H1 (cell line): ENCODE measurements at regions not wholly inside any gene's neighbourhood (a gene's known extent, or its start where the extent isn't known, plus 50 kb on each side); places are given as distances from the start of the nearest gene placed in this dataset.

ENCODE experiments used
- CTCF ChIA-PET: fragments of 300-600 bp; sonication (Branson Sonifier 250); formaldehyde crosslinking; loops from one replicate; lab custom pipeline; 2021; ENCODE audit not compliant: partially characterized antibody; lab: Charles Lee
- POLR2A ChIA-PET: fragments of 300-600 bp; sonication (Branson Sonifier 250); formaldehyde crosslinking; loops from one replicate; lab custom pipeline; 2021; ENCODE audit warnings: inconsistent platforms; ENCODE audit not compliant: partially characterized antibody; lab: Charles Lee
- DNase-seq, 2 experiments: peaks; one replicate each; pipeline versions ENCODE4 v3.0.0 to v3.0.0-alpha.2; 2010 to 2022; ENCODE audit warnings: low spot score in 2 of 2, low read depth in 1 of 2, mixed read lengths in 1 of 2
- FAIRE-seq: peaks from 2 replicates; lab custom pipeline; 2011; peaks lifted over from hg19 to GRCh38; lab: Jason Lieb, UNC
- H2AFZ ChIP-seq: 2 replicates; pipeline ENCODE4 v1.8.1; 2012; ENCODE audit warnings: low read length, inconsistent platforms
- H2AK5ac ChIP-seq: 2 replicates; pipeline ENCODE4 v1.6.1; 2013; ENCODE audit warnings: low read depth, low read length
- H2BK120ac ChIP-seq: replicated peaks from 2 replicates; pipeline ENCODE3; 2013; ENCODE audit warnings: low read depth, low read length, inconsistent platforms
- H2BK12ac ChIP-seq: 2 replicates; pipeline ENCODE4 v1.6.1; 2013; ENCODE audit warnings: low read depth, low read length
- H2BK15ac ChIP-seq: 2 replicates; pipeline ENCODE4 v1.6.1; 2013; ENCODE audit warnings: low read length
- H2BK20ac ChIP-seq: 2 replicates; pipeline ENCODE4 v1.6.1; 2013; ENCODE audit warnings: low read length
- H2BK5ac ChIP-seq: 2 replicates; pipeline ENCODE4 v1.6.1; 2013; ENCODE audit warnings: low read depth, low read length
- H3K14ac ChIP-seq: 2 replicates; pipeline ENCODE4 v1.6.1; 2013; ENCODE audit warnings: inconsistent platforms; ENCODE audit not compliant: insufficient read length
- H3K18ac ChIP-seq: 2 replicates; pipeline ENCODE4 v1.6.1; 2013; ENCODE audit warnings: low read length; ENCODE audit errors: extremely low read depth
- H3K23ac ChIP-seq: 2 replicates; pipeline ENCODE4 v1.6.1; 2013; ENCODE audit warnings: inconsistent platforms; ENCODE audit not compliant: insufficient read length
- H3K23me2 ChIP-seq: 2 replicates; pipeline ENCODE4 v1.6.1; 2013; ENCODE audit warnings: low read depth, low read length
- H3K27ac ChIP-seq: 2 replicates; pipeline ENCODE4 v1.6.1; 2011; ENCODE audit warnings: low read depth, low read length, inconsistent platforms
- H3K27me3 ChIP-seq, 4 experiments: replicated peaks in 1 of 4; 1 replicate in 1 of 4; 2 replicates in 3 of 4; pipeline versions ENCODE4 v1.6.1 to v1.8.1; 2011 to 2013; ENCODE audit warnings: low read length in 3 of 4, mild to moderate bottlenecking in 3 of 4, inconsistent platforms in 2 of 4, mixed read lengths in 2 of 4, moderate library complexity in 1 of 4; ENCODE audit not compliant: control insufficient read depth in 3 of 4, insufficient read depth in 3 of 4; ENCODE audit errors: extremely low read depth in 1 of 4
- H3K36me3 ChIP-seq, 4 experiments: 2 replicates each; pipeline versions ENCODE4 v1.6.1 to v1.8.1; 2011 to 2013; ENCODE audit warnings: mild to moderate bottlenecking in 4 of 4, low read length in 3 of 4, moderate library complexity in 2 of 4, control low read depth in 1 of 4, inconsistent platforms in 1 of 4; ENCODE audit not compliant: insufficient read depth in 4 of 4, control insufficient read depth in 2 of 4
- H3K4ac ChIP-seq: replicated peaks from 2 replicates; pipeline ENCODE3; 2013; ENCODE audit warnings: low read length, low read depth, mixed read lengths, inconsistent platforms; ENCODE audit not compliant: insufficient read length
- H3K4me1 ChIP-seq, 4 experiments: replicated peaks in 1 of 4; 1 replicate in 1 of 4; 2 replicates in 3 of 4; pipeline versions ENCODE4 v1.6.1 to v1.8.1; 2011 to 2013; ENCODE audit warnings: low read length in 3 of 4, inconsistent platforms in 2 of 4, mixed read lengths in 1 of 4; ENCODE audit not compliant: insufficient read depth in 4 of 4, control insufficient read depth in 3 of 4
- H3K4me2 ChIP-seq, 2 experiments: 2 replicates each; pipeline versions ENCODE4 v1.6.1 to v1.8.1; 2011 to 2013; ENCODE audit warnings: low read depth in 2 of 2, low read length in 2 of 2, control low read depth in 1 of 2, inconsistent platforms in 1 of 2, mild to moderate bottlenecking in 1 of 2; ENCODE audit not compliant: insufficient read depth in 1 of 2
- H3K4me3 ChIP-seq, 4 experiments: fragments of 200-600, 300-600 bp in 1 of 4; sonication (generic), shearing (Covaris generic), sonication (Bioruptor Twin) in 1 of 4; 2 replicates each; pipeline versions ENCODE4 v1.5.1 to v1.8.1; 2011 to 2016; ENCODE audit warnings: low read length in 4 of 4, low read depth in 3 of 4, control low read depth in 2 of 4, inconsistent platforms in 2 of 4, mild to moderate bottlenecking in 2 of 4, mixed read lengths in 1 of 4, moderate library complexity in 1 of 4; ENCODE audit not compliant: insufficient read depth in 2 of 4; ENCODE audit errors: extremely low read depth in 1 of 4
- H3K56ac ChIP-seq: replicated peaks from 2 replicates; pipeline ENCODE3; 2013; ENCODE audit warnings: low read depth, mild to moderate bottlenecking, mixed read lengths, low read length, inconsistent platforms; ENCODE audit not compliant: insufficient read length
- H3K79me1 ChIP-seq: 2 replicates; pipeline ENCODE4 v1.6.1; 2013; ENCODE audit warnings: low read depth, low read length, control low read depth
- H3K79me2 ChIP-seq, 2 experiments: 2 replicates each; pipeline versions ENCODE4 v1.6.1 to v1.8.1; 2012 to 2013; ENCODE audit warnings: low read length in 2 of 2, mild to moderate bottlenecking in 2 of 2, inconsistent platforms in 1 of 2; ENCODE audit not compliant: insufficient read depth in 2 of 2, control insufficient read depth in 1 of 2
- H3K9ac ChIP-seq, 4 experiments: replicated peaks in 1 of 4; 1 replicate in 1 of 4; 2 replicates in 3 of 4; pipeline versions ENCODE4 v1.6.1 to v1.8.1; 2011 to 2013; ENCODE audit warnings: low read depth in 3 of 4, low read length in 3 of 4, control low read depth in 2 of 4, mild to moderate bottlenecking in 2 of 4, moderate library complexity in 2 of 4, inconsistent platforms in 1 of 4; ENCODE audit errors: extremely low read depth in 1 of 4
- H3K9me3 ChIP-seq, 2 experiments: 2 replicates each; pipeline versions ENCODE4 v1.6.1 to v1.8.1; 2012 to 2013; ENCODE audit warnings: mild to moderate bottlenecking in 2 of 2, moderate library complexity in 2 of 2, control low read depth in 1 of 2, inconsistent platforms in 1 of 2, low read depth in 1 of 2, low read length in 1 of 2, mixed read lengths in 1 of 2; ENCODE audit not compliant: insufficient read depth in 2 of 2
- H4K20me1 ChIP-seq, 2 experiments: replicated peaks in 1 of 2; 2 replicates each; pipeline versions ENCODE3 to v1.8.1; 2011 to 2013; ENCODE audit warnings: inconsistent platforms in 2 of 2, low read length in 2 of 2, mild to moderate bottlenecking in 1 of 2; ENCODE audit not compliant: insufficient read depth in 2 of 2, control insufficient read depth in 1 of 2
- H4K5ac ChIP-seq: 2 replicates; pipeline ENCODE4 v1.6.1; 2013; ENCODE audit warnings: low read length, low read depth, mixed read lengths, inconsistent platforms; ENCODE audit not compliant: insufficient read length
- H4K8ac ChIP-seq: 2 replicates; pipeline ENCODE4 v1.8.0; 2013; ENCODE audit warnings: mild to moderate bottlenecking, moderate library complexity, low read length, inconsistent platforms; ENCODE audit not compliant: insufficient read depth; ENCODE audit errors: extremely low read depth
- H4K91ac ChIP-seq: replicated peaks from 2 replicates; pipeline ENCODE3; 2013; ENCODE audit warnings: low read length, mixed read lengths, inconsistent platforms; ENCODE audit not compliant: insufficient read length
- ASH2L ChIP-seq: fragments of 200-600, 300-600 bp; sonication (generic); IDR thresholded peaks from one replicate; pipeline ENCODE4 v1.7.1; 2017; ENCODE audit warnings: low read length
- BRCA1 ChIP-seq: IDR thresholded peaks from 2 replicates; pipeline ENCODE4 v1.6.1; 2012; ENCODE audit warnings: low read depth, low read length, improper control_type of control experiment
- TAF1 ChIP-seq: IDR thresholded peaks from 2 replicates; pipeline ENCODE4 v1.6.1; 2011; ENCODE audit warnings: mild to moderate bottlenecking, low read depth, low read length
- USF2 ChIP-seq: IDR thresholded peaks from 2 replicates; pipeline ENCODE4 v1.6.1; 2011; ENCODE audit warnings: low read length, improper control_type of control experiment
- YY1 ChIP-seq: IDR thresholded peaks from 2 replicates; pipeline ENCODE4 v1.6.1; 2011; ENCODE audit warnings: low read depth, mild to moderate bottlenecking, low read length
- ZNF274 ChIP-seq: IDR thresholded peaks from 2 replicates; pipeline ENCODE4 v1.7.0; 2012; ENCODE audit warnings: low read length, borderline replicate concordance; ENCODE audit errors: extremely low read depth

- H2BK5ac ChIP-seq, result no peak overlapping the region
- DNase-seq, result no peak
- TF ChIP-seq BRCA1 (no peak), TAF1 (no peak), ASH2L (no peak), YY1 (no peak), USF2 (no peak), ZNF274 (no peak)
- H2BK20ac ChIP-seq, result no peak overlapping the region
- no peak overlapping the region for H2BK15ac ChIP-seq
- no peak overlapping the region for H3K9ac ChIP-seq
- H2AK5ac ChIP-seq, result no peak overlapping the region
- no peak overlapping the region for H3K56ac ChIP-seq
- H3K4me3 ChIP-seq, result no peak overlapping the region
- no peak overlapping the region for H3K14ac ChIP-seq
- FAIRE-seq, result no peak
- no peak overlapping the region for H3K4ac ChIP-seq
- ChIA-PET POLR2A (no interaction called here), CTCF (no interaction called here)
- H2BK120ac ChIP-seq, result no peak overlapping the region
- no peak overlapping the region for H3K23ac ChIP-seq
- no peaks in the 10 kb centered on the region for H3K27me3 ChIP-seq
- H3K27ac ChIP-seq, result no peak overlapping the region
- H4K91ac ChIP-seq, result no peak overlapping the region
- H3K79me2 ChIP-seq, result no peaks in the 10 kb centered on the region
- no peak overlapping the region for H2BK12ac ChIP-seq
- peaks cover 12 to 17% of the 10 kb centered on the region in 2 experiments; a peak in 3 of 4 replicates for H3K9me3 ChIP-seq
- no peak overlapping the region for H4K8ac ChIP-seq
- H3K4me1 ChIP-seq, result no peaks in the 10 kb centered on the region
- no peak overlapping the region for H3K18ac ChIP-seq
- no peaks in the 10 kb centered on the region; a peak in 1 of 8 replicates for H3K36me3 ChIP-seq
- no peaks in the 10 kb centered on the region for H3K79me1 ChIP-seq
- no peak overlapping the region for H3K4me2 ChIP-seq
- no peak overlapping the region for H4K5ac ChIP-seq
- no peaks in the 10 kb centered on the region for H4K20me1 ChIP-seq
- no peak overlapping the region for H2AFZ ChIP-seq
- no peaks in the 10 kb centered on the region for H3K23me2 ChIP-seq
Measured at GRCh38 chr12:86710109-86710508, 453.9 kb upstream of the MGAT4C start.
